Ramos (cell line): ENCODE measurements at regions not wholly inside any gene's neighbourhood (a gene's known extent, or its start where the extent isn't known, plus 50 kb on each side); places are given as distances from the start of the nearest gene placed in this dataset.
"Not testable (repeated sequence)": the region's sequence is repeated elsewhere in the genome, so short reads cannot be mapped to it uniquely, and the experiment has no call there.

Experiments
- in situ Hi-C: fragments of 300-500 bp; cut with MboI; formaldehyde crosslinking; loops from one replicate; pipeline ENCODE4 v1.14.3; 2022; ENCODE audit warnings: low sequenced_read_pairs; ENCODE audit not compliant: unreplicated experiment

DNA sequence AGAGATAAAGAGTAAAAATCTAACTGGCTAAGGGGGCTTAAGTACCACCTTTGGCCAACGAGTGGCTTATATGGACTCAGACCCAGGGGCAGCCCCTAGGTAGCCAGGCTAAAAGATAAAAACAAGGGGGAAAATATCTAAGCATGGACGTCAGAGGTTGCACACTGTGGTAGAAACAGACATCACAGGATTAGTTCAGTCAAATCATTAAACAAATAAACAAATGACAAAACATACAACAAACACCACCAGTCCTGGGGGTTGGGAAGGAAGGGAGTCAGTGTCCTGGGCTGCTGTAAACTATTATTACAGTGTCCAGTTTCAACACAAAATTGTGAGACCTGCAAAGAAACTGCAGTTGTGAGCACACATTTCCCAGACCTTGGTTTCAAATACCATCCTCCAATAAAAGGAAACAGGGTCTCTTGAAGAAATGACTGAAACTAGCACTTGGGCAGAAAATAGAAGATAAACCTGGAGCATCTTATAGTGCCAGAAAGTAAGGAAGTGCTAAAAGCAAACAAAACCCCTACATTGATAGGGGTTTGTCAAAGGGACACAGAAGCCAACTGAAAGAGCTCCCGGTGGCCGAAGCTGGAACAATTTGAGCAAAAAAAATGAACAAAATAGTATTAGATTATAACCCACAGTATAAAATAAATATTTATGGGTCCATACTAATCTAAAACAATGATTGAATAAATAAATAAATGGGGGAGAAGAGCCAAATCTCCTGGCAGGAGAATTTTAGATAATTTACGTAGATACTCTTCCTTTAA, 154.8 kb upstream of the KLF7 start:
- in situ Hi-C loops, result no loop called here

DNA sequence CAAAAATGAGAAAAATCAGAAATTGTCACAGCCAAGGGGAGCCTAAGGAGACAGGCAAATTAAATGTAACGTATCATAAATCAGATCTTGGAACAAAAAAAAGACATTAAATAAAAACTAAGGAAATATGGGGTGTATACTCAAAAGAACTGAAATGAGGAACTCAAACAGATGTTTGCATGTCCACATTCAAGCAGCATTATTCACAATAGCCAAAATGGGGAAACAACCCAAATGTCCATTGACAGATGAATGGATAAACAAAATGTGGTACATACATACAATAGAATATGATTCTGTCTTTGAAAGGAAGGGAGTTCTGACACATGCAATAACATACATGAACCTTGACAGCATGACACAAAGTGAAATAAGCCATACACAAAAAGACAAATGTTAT, 155.8 kb upstream of the KLF7 start:
- in situ Hi-C loops, result no loop called here

DNA sequence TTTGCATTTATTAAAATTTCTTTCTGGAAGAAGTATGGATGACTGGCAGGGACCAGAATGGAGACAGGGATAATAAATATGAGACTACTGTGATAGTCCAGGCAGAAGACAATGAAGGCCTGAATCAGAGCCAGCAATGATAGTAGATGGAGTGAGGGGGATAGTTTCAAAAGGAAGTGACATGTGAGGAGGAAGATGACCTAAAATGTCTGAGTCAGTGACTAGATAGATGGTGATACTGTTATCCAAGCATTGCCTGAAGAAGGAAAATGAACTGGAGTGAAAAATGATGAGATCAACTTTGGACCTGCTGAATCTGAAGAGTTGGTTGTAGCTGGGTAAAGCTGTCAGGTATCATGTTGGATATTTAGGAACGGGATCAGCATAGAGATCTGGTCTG, 158.3 kb upstream of the KLF7 start:
- in situ Hi-C loops, result no loop called here

DNA sequence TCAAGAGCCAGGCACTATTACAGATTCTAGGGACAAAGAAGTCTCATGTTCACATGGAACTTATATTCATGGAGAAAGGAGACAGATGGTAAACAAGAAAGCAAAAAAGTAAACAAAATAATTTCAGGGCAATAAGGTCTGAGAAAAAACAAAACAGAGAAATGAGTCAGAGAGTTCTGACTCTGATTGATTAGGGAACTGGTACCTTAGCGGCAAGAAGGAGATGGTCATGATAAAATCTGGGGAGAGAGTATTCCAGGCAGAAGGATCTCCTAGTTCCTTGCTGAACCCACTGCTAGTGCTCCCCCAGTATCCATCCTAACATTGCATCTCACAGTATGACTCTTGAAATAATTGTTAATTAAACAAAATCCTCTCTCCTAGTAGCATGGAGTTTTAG, 161.8 kb upstream of the KLF7 start:
- in situ Hi-C loops, result no loop called here

DNA sequence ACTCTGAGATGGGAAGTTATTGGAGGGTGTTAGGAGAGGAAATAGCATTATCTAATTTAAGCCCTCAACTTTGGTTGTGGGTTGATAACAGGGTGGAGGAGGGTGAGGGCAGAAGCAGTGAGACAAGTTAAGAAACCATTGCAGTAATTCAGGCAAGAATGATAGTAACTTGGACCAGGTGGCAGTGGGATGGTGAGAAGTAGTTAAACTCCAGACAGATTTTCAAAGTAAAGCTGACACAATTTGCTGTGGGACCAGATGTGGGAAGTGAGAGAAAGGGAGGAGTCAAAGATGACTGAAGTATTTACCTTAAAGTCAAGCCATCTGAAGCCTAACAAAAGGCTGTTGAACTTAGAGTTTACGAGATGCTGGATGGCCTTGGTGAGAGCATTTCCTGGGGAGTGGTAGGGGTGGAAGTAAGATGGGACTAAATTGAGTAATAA, 163.2 kb upstream of the KLF7 start:
- in situ Hi-C loops, result no loop called here

DNA sequence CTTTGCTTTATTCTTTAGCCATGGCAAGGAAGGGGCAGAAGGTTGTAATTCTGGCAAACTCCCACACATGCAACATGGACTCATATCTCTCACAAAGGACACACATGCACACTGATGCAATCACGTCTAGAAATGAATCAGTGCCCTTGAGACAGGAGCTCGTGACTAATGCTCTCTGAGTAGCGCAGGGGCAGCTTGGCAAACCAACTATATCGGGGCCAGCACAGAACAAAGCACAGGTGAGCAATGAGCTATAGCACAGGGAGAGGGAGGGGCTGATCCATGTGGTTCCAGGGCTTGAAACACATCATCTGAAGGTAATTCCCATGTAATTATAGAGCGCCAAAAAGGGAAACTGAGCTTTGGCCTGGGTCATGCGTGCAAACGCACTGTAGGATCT, 165.2 kb upstream of the KLF7 start:
- in situ Hi-C loops, result no loop called here

DNA sequence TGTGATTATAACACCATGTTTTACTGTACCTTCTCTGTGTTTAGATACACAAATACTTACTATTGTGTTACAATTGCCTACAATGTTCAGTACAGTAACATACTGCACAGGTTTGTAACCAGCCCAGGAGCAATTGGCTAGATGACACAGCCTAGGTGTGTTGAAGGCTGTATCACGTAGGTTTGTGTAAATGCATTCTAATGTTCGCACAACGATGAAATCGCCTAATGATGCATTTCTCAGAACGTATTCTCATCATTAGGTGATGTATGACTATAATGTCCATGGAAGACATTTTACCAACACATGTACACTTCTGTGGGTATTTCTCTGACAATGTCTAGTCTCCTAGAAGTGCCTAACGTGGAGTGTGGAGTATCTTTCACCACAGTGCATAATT, 165.9 kb upstream of the KLF7 start:
- in situ Hi-C loops, result no loop called here

DNA sequence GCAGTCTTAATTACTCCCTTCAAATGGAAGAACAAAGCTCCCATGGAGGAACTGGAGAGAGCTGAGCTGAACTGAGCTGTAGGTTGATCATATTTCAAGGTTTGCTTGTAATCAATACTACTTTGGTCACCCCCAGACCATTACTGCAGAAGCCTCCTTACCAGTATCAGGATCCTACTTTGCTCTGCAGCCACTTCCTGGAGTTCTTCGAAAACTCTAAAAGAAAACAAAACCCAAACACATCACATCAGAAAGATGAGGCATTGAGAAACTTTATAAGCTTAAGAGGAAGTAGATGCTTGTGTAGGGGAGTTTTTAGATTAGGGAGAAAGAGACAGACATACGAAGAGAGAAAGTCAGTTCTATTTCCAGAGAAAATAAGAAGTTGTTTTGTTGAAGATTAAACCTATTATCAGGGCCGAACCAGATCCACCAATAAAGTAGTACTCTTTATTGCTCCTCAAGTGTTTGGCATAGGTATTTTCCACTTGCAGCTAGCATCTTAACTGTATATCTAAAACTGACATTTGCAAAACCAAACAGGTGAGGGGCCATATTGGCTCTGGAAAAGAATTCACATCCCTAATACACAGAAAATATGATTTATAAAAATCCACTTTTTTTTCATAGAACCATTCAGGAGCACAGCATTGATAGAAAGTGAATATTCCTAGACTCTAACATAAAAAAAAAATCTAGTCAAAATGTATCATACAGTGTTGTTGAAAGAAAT, 166.9 kb upstream of the KLF7 start:
- in situ Hi-C loops, result no loop called here

DNA sequence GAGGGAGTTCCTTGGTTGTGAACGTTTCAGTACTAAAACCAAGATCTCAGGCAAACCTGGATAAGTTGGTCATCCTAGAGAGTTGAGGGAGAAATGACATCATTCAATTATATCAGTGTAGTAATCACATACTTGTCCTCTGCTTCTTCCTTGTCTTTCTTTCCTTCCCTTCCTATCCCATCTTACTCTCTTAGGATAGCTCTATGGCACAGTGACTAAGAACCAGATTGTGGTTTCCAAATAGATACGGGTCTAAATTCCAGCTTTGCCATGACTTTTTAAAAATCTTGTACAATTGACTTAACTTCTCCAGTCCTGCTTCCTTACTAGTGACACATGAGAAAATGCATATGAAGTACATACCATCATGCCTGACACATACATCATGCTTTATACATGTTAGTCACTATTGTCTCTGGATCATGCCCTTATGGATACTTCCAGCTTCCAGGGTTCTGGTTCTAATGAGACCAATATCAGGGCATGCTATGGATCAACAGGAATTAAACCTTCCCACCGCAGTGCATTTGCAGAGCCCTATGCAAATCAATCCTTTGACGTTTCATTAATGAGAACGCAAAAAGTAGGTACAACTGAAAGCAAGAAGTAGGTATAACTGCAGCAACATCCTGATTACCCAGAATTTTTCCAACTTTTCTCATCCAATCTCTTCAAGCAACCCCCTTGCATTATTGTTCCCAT, 168.0 kb upstream of the KLF7 start:
- in situ Hi-C loops, result no loop called here

DNA sequence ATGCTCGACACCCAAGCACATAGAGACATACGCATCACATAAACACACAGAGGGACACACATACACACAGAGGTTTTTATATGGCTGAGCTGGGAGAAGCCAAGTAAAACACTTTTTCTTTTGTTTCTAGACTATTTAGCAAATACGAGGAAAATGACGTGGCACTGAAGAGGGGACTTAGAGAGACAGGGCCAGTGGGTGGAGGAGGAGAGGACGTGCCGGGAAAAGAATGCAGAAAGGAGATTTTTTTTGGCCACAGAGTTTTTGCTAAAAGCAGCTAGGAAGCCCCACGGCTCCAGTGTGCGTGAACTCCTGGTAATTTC, 168.5 kb upstream of the KLF7 start:
- in situ Hi-C loops, result no loop called here

DNA sequence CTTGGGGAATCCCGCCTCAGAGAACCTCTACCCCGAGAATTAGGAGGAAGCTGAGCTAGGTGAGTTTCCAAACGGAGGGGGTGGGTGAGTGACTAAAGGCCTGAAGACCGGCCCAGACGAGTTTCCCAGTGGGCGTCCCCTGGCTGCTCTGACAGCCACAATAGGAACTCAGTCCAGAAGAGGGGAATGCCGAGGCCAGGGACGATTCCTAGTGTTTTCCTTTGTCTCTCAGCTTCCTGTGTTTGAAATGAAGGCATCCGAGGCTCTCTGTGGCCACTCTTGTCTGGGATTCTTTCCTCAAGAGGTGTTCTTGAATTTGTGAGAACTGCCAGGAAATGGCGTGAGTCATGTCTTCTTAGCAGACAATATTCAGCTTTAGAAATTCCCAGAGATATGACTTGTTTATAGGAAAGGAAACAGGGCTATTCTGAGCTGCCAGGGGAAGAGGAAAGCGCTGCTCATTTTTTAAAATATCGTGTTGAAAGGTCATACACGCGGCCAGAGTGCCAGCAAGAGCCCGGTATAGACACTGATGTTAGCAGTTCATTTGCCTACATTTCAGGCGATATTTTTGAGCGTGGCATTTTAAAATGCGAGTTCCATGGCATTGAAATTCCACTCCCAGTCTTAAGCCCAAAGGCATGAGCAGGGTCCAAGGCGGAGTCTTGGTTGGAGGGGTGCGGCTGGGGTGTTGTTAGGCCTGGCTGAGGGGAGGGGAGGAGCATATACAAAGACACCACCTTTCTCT, 169.1 kb upstream of the KLF7 start:
- in situ Hi-C loops, result no loop called here

DNA sequence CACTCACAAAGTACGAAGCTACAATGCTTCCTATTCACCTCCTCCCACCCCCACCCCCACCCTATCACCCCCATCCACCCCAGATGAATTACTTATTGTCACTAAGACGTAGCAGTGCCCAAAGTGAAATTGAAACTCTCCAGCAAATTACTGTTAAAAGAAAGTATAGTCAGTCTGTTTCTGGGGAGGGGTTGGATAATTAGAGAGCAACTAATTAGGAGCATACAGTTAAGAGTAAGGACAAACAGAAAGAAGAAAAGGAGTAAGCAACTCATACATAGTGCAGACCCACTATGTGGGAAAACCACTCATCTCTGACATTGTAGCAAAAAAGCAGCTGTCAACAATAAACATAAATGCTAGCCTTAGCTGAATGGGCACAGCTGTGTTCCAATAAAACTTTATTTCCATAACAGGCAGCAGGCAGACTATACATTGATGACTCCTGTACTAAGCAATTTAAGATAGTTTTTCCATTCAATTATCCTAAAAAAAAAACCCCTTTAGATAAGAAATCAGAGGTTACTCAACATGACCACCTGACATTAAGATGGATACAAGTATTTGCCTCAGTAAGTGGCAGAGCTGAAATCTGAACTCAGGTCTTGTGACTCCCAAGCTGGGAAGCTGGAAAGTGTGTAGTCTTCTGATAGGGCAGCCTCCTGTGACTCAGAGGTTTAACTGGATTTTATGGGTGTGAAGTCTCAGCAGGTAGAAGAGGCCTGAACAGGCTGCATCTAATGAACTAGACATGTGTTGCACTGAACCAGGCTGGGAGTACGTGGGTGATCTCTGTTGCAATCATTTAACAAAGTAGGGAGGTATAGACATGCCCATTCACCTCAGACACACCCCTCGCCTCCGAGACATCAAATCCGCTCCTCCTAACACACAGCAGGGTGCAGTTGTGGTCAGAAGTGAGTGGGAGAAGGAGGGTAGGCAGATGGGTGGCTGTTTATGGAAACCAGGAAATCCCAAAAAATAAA, 171.8 kb upstream of the KLF7 start:
- in situ Hi-C loops, result no loop called here

DNA sequence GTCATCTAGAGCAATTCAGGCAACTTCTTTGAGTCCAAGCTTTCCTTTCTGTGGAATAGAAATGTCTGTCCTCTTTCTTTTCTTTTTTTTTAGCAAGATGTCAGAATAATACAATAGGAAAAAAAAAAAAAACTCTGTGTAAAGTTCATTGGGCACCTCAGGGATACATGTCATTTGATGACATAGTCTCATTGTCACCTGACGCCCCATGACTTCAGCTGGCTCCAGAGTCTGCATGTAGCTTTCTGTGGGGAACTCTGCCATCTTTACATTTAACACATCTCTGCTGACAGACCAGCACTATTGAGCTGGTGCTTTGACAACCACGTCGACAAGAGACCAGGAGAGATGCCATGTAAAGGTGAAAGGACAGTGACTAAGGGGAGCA, 172.5 kb upstream of the KLF7 start:
- in situ Hi-C loops, result no loop called here

DNA sequence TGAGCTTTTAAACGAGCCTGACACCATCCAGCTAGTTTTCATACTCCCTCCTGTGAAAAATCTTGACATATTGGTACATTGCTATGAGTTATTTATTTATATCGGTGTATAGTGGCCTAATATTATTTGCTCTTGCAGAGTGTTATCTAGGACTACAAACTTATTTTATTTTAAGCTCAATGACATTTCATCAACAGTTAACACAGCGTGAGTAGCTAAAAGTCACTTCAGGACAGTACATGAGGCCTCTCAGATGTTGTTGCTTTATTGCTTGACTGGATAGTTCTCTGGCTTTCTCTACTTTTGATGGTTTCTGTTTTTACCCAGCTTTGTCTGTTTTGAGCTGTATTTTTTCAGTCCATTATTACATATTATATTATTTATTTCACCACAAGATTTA, 172.9 kb upstream of the KLF7 start:
- in situ Hi-C loops, result no loop called here

DNA sequence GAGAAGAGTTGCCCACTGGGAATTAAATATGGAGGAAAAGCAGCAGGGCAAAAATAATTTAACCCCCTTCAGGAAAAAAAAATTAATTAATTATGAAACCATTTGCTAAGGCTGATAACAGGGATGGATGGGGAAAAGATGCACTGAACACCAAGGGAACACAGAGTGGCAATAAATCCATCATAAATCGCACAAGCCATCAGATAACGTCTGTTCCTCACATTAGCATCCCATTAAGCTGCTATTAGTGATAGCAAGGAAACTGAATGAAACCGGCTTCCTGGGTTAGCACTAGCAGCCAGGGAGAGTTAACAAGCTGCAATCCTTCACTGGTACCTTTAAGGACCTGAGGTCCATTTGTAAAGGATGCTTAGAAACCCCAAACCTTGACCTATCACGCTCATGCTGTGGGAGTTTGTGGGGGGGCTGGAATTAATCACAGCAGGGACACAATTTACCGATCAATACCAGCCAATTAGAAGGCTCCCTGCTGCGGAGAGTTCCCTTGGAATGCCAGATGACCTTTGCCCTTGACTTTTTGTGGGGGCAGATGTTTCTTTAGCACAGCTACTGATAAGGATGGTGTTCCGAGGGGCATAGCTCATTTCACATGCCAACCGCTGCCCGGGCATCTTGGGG, 175.5 kb upstream of the KLF7 start:
- in situ Hi-C loops, result no loop called here

DNA sequence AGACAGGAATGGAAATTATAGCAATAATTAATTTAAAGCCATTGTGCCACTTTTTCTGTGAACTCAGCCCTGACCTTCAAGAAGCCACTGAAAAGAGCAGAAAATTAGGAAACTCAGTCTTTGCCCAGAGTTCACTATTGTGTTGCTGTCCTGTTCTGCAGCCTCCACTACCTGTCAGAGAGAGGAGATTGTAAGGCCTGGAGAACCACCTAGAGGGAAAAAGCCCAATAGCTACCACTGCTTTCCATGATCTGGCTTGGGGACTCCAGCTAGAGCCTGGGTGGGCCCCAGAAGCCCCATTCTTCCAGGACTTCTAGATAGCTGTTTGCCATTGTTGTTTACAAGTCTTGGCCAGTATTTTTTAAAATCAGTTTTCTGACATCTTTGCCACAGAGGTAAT, 176.1 kb upstream of the KLF7 start:
- in situ Hi-C loops, result no loop called here

DNA sequence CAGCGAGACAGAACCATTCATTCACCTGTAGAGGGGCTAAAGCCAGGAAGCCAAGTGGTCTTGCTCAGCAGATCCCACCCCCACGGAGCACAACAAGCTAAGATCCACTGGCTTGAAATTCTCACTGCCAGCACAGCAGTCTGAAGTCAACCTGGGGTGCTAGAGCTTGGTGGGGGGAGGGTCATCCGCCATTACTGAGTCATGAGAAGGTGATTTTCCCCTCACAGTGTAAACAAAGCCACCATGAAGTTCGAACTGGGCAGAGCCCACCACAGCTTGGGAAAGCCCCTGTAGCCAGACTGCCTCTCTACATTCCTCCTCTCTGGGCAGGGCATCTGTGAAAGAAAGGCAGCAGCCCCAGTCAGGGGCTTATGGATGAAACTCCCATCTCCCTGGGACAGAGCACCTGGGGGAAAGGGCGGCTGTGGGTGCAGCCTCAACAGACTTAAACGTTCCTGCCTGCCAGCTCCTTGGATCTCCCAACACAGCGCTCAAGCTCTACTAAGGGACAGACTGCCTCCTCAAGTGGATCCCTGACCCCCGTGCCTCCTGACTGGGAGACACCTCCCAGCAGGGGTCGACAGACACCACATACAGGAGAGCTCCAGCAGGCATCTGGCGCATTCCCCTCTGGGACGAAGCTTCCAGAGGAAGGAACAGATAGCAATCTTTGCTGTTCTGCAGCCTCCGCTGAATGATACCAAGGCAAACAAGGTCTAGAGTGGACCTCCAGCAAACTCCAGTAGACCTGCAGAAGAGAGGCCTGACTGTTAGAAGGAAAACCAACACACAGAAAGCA, 179.0 kb upstream of the KLF7 start:
- in situ Hi-C loops, result not testable (repeated sequence)

DNA sequence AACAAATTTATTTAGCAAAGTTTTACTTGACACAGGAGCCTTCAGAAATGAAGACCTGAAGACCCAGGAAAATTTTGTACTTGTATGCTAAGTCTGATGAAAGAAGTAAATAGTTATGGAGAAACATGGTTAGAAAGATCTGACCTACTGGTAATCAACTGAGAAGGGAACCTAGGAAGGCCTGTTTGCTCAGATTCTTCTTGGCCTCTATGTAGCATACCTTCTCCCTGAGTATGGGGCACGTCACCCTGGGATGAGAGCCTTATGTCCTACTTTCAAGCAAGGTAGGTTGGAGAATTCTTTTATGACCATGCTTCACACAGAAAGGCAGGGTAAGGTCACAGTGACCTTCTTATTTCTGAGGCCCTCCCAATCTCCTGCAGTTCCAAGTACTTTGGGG, 178.6 kb upstream of the CREB1 start:
- in situ Hi-C loops, result no loop called here
